Neural progenitor cell (in vitro differentiated cells): ENCODE measurements at regions not wholly inside any gene's neighbourhood (a gene's known extent, or its start where the extent isn't known, plus 50 kb on each side); places are given as distances from the start of the nearest gene placed in this dataset.

Experiments used
- DNase-seq: peaks from one replicate; pipeline ENCODE4 v3.0.0-alpha.2; 2016; ENCODE audit warnings: low spot score
- H2AFZ ChIP-seq: fragments of 200-600 bp; sonication (generic); replicated peaks from 2 replicates; pipeline ENCODE4 v1.6.1; 2016; ENCODE audit warnings: antibody characterized with exemption
- H3F3A ChIP-seq: fragments of 200-600 bp; sonication (generic); 2 replicates; pipeline ENCODE4 v1.6.1; 2016; ENCODE audit warnings: antibody characterized with exemption, low read depth
- H3K27ac ChIP-seq: fragments of 200-600 bp; sonication (generic); 2 replicates; pipeline ENCODE4 v1.5.1; 2016; ENCODE audit warnings: mild to moderate bottlenecking
- H3K27me3 ChIP-seq: fragments of 200-600 bp; sonication (generic); 2 replicates; pipeline ENCODE4 v1.6.1; 2016; ENCODE audit warnings: mild to moderate bottlenecking, moderate library complexity
- H3K36me3 ChIP-seq: fragments of 200-600 bp; sonication (generic); 2 replicates; pipeline ENCODE4 v1.5.1; 2016
- H3K4me1 ChIP-seq: fragments of 200-600 bp; sonication (generic); 2 replicates; pipeline ENCODE4 v1.6.1; 2016; ENCODE audit warnings: mixed run types
- H3K4me2 ChIP-seq: fragments of 200-600 bp; sonication (generic); 2 replicates; pipeline ENCODE4 v1.6.1; 2016
- H3K4me3 ChIP-seq: fragments of 200-600 bp; sonication (generic); 2 replicates; pipeline ENCODE4 v1.5.1; 2016
- H3K79me2 ChIP-seq: fragments of 200-600 bp; sonication (generic); 2 replicates; pipeline ENCODE4 v1.6.1; 2016; ENCODE audit warnings: low read depth
- H3K9ac ChIP-seq: fragments of 200-600 bp; sonication (generic); 2 replicates; pipeline ENCODE4 v1.6.1; 2016
- H3K9me3 ChIP-seq: fragments of 200-600 bp; sonication (generic); 2 replicates; pipeline ENCODE4 v1.5.1; 2016; ENCODE audit warnings: low read depth
- H4K20me1 ChIP-seq: fragments of 200-600 bp; sonication (generic); 2 replicates; pipeline ENCODE4 v1.6.1; 2016; ENCODE audit warnings: low read depth
- H3K27ac Mint-ChIP-seq: 3 replicates; pipeline ENCODE4 v1.8.0; 2021; ENCODE audit warnings: mixed read lengths
- H3K27me3 Mint-ChIP-seq: 2 replicates; pipeline ENCODE4 v1.8.0; 2022; ENCODE audit warnings: low read depth, mild to moderate bottlenecking, inconsistent platforms, moderate library complexity, mixed read lengths; ENCODE audit not compliant: insufficient read depth
- H3K36me3 Mint-ChIP-seq: 3 replicates; pipeline ENCODE4 v1.8.0; 2021; ENCODE audit warnings: mixed read lengths
- H3K4me1 Mint-ChIP-seq: 3 replicates; pipeline ENCODE4 v1.8.0; 2021; ENCODE audit warnings: mixed read lengths
- H3K4me3 Mint-ChIP-seq: 3 replicates; pipeline ENCODE4 v1.8.0; 2021; ENCODE audit warnings: mild to moderate bottlenecking, moderate library complexity, mixed read lengths
- H3K9me3 Mint-ChIP-seq: 3 replicates; pipeline ENCODE4 v1.8.0; 2020; ENCODE audit warnings: mixed read lengths
- EZH2 ChIP-seq: fragments of 200-600 bp; sonication (generic); IDR thresholded peaks from 2 replicates; pipeline ENCODE4 v1.6.1; 2017; ENCODE audit warnings: antibody characterized with exemption, mild to moderate bottlenecking, moderate library complexity
- EZH2phosphoT487 ChIP-seq: fragments of 200-600 bp; sonication (generic); IDR thresholded peaks from 2 replicates; pipeline ENCODE4 v1.6.1; 2017; ENCODE audit warnings: antibody characterized with exemption
- TF ChIP-seq, protein P1 (sequence below): fragments of 200-600 bp; sonication (generic); IDR thresholded peaks from 2 replicates; pipeline ENCODE4 v1.5.1; 2017; ENCODE audit warnings: antibody characterized with exemption, mild to moderate bottlenecking

DNA sequence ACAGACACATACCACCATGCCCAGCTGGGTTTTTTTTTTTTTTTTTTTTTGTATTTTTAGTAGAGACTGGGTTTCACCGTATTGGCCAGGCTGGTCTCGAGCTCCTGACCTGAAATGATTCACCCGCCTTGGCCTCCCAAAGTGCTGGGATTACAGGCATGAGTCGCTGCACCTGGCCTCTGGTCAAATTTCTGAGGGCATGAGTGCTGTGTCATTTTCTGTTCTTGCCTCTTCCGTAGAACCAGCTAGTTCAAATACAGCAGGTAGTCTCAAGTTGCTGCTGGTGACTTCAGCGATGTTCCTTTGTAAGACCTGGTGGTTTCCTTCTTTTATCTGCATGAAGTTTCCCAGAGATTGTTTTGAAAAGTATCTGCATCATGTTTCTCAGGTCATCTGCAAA, 134.8 kb upstream of the SHH start:
- H3K4me3 Mint-ChIP-seq, result no peak overlapping the region
- H3K36me3 Mint-ChIP-seq, result no peaks in the 10 kb centered on the region
- no peak for TF ChIP-seq EZH2
- TF ChIP-seq EZH2phosphoT487, result no peak
- TF ChIP-seq, protein P1, sequence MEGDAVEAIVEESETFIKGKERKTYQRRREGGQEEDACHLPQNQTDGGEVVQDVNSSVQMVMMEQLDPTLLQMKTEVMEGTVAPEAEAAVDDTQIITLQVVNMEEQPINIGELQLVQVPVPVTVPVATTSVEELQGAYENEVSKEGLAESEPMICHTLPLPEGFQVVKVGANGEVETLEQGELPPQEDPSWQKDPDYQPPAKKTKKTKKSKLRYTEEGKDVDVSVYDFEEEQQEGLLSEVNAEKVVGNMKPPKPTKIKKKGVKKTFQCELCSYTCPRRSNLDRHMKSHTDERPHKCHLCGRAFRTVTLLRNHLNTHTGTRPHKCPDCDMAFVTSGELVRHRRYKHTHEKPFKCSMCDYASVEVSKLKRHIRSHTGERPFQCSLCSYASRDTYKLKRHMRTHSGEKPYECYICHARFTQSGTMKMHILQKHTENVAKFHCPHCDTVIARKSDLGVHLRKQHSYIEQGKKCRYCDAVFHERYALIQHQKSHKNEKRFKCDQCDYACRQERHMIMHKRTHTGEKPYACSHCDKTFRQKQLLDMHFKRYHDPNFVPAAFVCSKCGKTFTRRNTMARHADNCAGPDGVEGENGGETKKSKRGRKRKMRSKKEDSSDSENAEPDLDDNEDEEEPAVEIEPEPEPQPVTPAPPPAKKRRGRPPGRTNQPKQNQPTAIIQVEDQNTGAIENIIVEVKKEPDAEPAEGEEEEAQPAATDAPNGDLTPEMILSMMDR, result no peak
- no peak for DNase-seq
- no peak overlapping the region for H3K9ac ChIP-seq
- no peaks in the 10 kb centered on the region for H3K36me3 ChIP-seq
- H4K20me1 ChIP-seq, result no peaks in the 10 kb centered on the region
- peaks cover 5% of the 10 kb centered on the region for H3K4me1 Mint-ChIP-seq
- H2AFZ ChIP-seq, result no peak overlapping the region
- H3K9me3 ChIP-seq, result peaks cover 3% of the 10 kb centered on the region
- no peak overlapping the region for H3K4me2 ChIP-seq
- H3F3A ChIP-seq, result peaks cover 10% of the 10 kb centered on the region
- H3K27ac Mint-ChIP-seq, result no peak overlapping the region
- H3K4me1 ChIP-seq, result peaks cover 7% of the 10 kb centered on the region
- H3K79me2 ChIP-seq, result no peaks in the 10 kb centered on the region
- no peaks in the 10 kb centered on the region for H3K27me3 ChIP-seq
- H3K9me3 Mint-ChIP-seq, result peaks cover 20% of the 10 kb centered on the region
- H3K4me3 ChIP-seq, result no peak overlapping the region
- H3K27ac ChIP-seq, result no peak overlapping the region
- H3K27me3 Mint-ChIP-seq, result peaks cover 4% of the 10 kb centered on the region

GRCh38 chr7:155945670-155946325, 133.5 kb upstream of the SHH start:
- no peaks in the 10 kb centered on the region for H3K27me3 ChIP-seq
- H3K9me3 Mint-ChIP-seq, result peaks cover 20% of the 10 kb centered on the region
- no peak overlapping the region for H3K4me3 Mint-ChIP-seq
- no peaks in the 10 kb centered on the region for H3K36me3 Mint-ChIP-seq
- H3K4me1 Mint-ChIP-seq, result peaks cover 5% of the 10 kb centered on the region
- H4K20me1 ChIP-seq, result no peaks in the 10 kb centered on the region
- H3K79me2 ChIP-seq, result no peaks in the 10 kb centered on the region
- H3K9ac ChIP-seq, result no peak overlapping the region
- peaks cover 3% of the 10 kb centered on the region for H3K9me3 ChIP-seq
- H3K27me3 Mint-ChIP-seq, result peaks cover 8% of the 10 kb centered on the region
- H3K36me3 ChIP-seq, result no peaks in the 10 kb centered on the region
- DNase-seq, result no peak
- H3F3A ChIP-seq, result peaks cover 10% of the 10 kb centered on the region
- peaks cover 12% of the 10 kb centered on the region for H3K4me1 ChIP-seq
- no peak overlapping the region for H3K4me3 ChIP-seq
- H3K27ac ChIP-seq, result no peak overlapping the region
- H3K27ac Mint-ChIP-seq, result no peak overlapping the region
- TF ChIP-seq EZH2phosphoT487, result no peak
- TF ChIP-seq EZH2, result no peak
- TF ChIP-seq, protein P1, result no peak
- no peak overlapping the region for H3K4me2 ChIP-seq
- no peak overlapping the region for H2AFZ ChIP-seq

GRCh38 chr7:155944901-155945300, 132.6 kb upstream of the SHH start:
- no peaks in the 10 kb centered on the region for H4K20me1 ChIP-seq
- DNase-seq, result peak; percentile 77
- H3F3A ChIP-seq, result peaks cover 10% of the 10 kb centered on the region
- H3K4me3 ChIP-seq, result no peak overlapping the region
- H3K9me3 ChIP-seq, result peaks cover 3% of the 10 kb centered on the region
- H3K4me2 ChIP-seq, result no peak overlapping the region
- H3K4me1 Mint-ChIP-seq, result peaks cover 5% of the 10 kb centered on the region
- H3K27me3 Mint-ChIP-seq, result peaks cover 8% of the 10 kb centered on the region
- H3K27ac Mint-ChIP-seq, result peak overlapping the region; percentile 6
- H3K79me2 ChIP-seq, result no peaks in the 10 kb centered on the region
- H3K36me3 ChIP-seq, result no peaks in the 10 kb centered on the region
- no peak overlapping the region for H3K4me3 Mint-ChIP-seq
- TF ChIP-seq EZH2, result no peak
- no peak for TF ChIP-seq EZH2phosphoT487
- TF ChIP-seq, protein P1, result no peak
- H3K9ac ChIP-seq, result no peak overlapping the region
- peaks cover 25% of the 10 kb centered on the region for H3K9me3 Mint-ChIP-seq
- no peak overlapping the region for H2AFZ ChIP-seq
- H3K27me3 ChIP-seq, result no peaks in the 10 kb centered on the region
- peak overlapping the region; percentile 59 for H3K27ac ChIP-seq
- H3K4me1 ChIP-seq, result peaks cover 12% of the 10 kb centered on the region
- H3K36me3 Mint-ChIP-seq, result no peaks in the 10 kb centered on the region
